ENCODE measurements at regions not wholly inside any gene's neighbourhood (a gene's known extent, or its start where the extent isn't known, plus 50 kb on each side); places are given as distances from the start of the nearest gene placed in this dataset.

DNA sequence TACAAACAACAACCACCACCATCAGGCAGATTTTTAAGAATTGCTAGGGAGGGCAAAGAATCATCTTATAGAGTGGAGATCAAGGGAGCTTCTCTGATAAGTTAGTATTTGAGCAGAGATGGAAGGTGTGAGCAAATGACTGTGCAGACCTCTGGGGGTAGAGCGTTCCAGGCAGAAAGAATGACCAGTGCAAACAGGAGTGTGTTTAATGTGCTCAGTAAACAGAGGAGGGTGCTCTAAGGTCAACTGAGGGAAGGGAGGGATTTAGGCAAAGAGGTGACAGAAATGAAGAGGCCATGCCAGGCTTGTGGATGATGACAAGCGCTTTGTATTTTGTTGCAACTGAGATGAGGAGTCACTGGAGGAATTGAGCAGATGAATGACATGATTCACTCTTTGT is 172.5 kb upstream of the GJB5 start (continued):
- TF ChIP-seq REST (IDR thresholded peaks at IDR 0.05) (no peak), TAF1 (conservative IDR thresholded peaks at IDR 0.05) (no peak), NR2F2 (IDR thresholded peaks at IDR 0.05) (no peak), CTCF (IDR thresholded peaks at IDR 0.05; ENCODE audit: low read depth, low read length, missing input control) (no peak), SP1 (IDR thresholded peaks at IDR 0.05) (peak; percentile 22), YY1 (IDR thresholded peaks at IDR 0.05) (peak; percentile 39), GABPA (IDR thresholded peaks at IDR 0.05 in 1 of 2, conservative IDR thresholded peaks at IDR 0.05 in 1 of 2) (no peak), JUND (IDR thresholded peaks at IDR 0.05) (no peak)

DNA sequence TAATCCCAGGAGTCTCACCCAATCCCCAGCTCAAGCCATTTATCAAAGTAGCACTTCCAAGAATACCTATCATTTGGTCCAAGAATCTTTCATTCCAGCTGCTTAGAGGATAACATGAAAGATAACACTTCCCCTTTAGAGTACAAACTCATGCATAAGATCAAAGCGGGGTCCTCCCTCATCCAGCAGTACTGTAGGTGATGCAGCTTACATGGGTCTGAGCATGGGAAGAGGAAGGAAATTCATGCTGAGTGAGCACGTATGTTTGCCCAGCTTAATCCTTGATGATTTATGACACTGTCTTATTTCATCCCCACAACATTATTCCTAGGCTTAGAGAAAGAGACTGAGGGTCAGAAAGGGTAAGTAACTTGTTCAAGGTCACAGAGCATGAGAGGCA is 167.1 kb upstream of the GJB5 start:
- no peak overlapping the region for H3K4me3 ChIP-seq (ENCODE audit: low read depth in 1 of 3, low read length in 3 of 3)

More for the DNA sequence above, 167.1 kb upstream of the GJB5 start:
- Histone ChIP-seq H3K4me1 (ENCODE audit: control insufficient read depth in 4 of 4, insufficient read depth in 4 of 4, low read length in 3 of 4) (no peaks in the 10 kb centered on the region), H3K27ac (ENCODE audit: low read depth in 1 of 2, low read length in 2 of 2) (no peak overlapping the region), H3K9ac (ENCODE audit: low read depth in 1 of 2, low read length in 2 of 2) (no peak overlapping the region), H3K9me3 (ENCODE audit: control insufficient read depth in 4 of 4, low read length in 3 of 4) (no peaks in the 10 kb centered on the region), H3K27me3 (ENCODE audit: control insufficient read depth in 4 of 4, insufficient read depth in 4 of 4, low read length in 3 of 4) (no peaks in the 10 kb centered on the region), H3K36me3 (ENCODE audit: control insufficient read depth in 4 of 4, insufficient read depth in 3 of 4, low read depth in 1 of 4, low read length in 3 of 4) (no peaks in the 10 kb centered on the region)
- 68% methylated on average over 2 of the region's 2 CpGs for WGBS
- no peak for DNase-seq (ENCODE audit: low spot score)
- TF ChIP-seq RAD21 (IDR thresholded peaks at IDR 0.05): no peak
- TF ChIP-seq ATF3 (IDR thresholded peaks at IDR 0.05): no peak
- TF ChIP-seq RXRA (IDR thresholded peaks at IDR 0.05): no peak
- TF ChIP-seq REST (IDR thresholded peaks at IDR 0.05): no peak
- TF ChIP-seq GABPA (IDR thresholded peaks at IDR 0.05 in 1 of 2, conservative IDR thresholded peaks at IDR 0.05 in 1 of 2): no peak
- no peak for TF ChIP-seq HNF4A (conservative IDR thresholded peaks at IDR 0.05)
- no peak for TF ChIP-seq FOXA2 (IDR thresholded peaks at IDR 0.05)

All from liver (tissue), 8 donors.